A673 (cell line): ENCODE measurements at regions not wholly inside any gene's neighbourhood (a gene's known extent, or its start where the extent isn't known, plus 50 kb on each side); places are given as distances from the start of the nearest gene placed in this dataset.

Source experiments
- EZH2 ChIP-seq: fragments of 200-600 bp; sonication (generic); IDR thresholded peaks from 2 replicates; pipeline ENCODE4 v1.6.1; 2017; ENCODE audit warnings: borderline replicate concordance, low read depth, mild to moderate bottlenecking, mixed read lengths, antibody characterized with exemption, low read length; ENCODE audit not compliant: poor library complexity, severe bottlenecking
- TF ChIP-seq, protein P1 (sequence below): fragments of 300-800, 200-600 bp; sonication (generic); conservative IDR thresholded peaks from 2 replicates; pipeline ENCODE4 v1.5.1; 2017; ENCODE audit warnings: low read depth, mild to moderate bottlenecking, antibody characterized with exemption, low read length, moderate library complexity, mixed read lengths

DNA sequence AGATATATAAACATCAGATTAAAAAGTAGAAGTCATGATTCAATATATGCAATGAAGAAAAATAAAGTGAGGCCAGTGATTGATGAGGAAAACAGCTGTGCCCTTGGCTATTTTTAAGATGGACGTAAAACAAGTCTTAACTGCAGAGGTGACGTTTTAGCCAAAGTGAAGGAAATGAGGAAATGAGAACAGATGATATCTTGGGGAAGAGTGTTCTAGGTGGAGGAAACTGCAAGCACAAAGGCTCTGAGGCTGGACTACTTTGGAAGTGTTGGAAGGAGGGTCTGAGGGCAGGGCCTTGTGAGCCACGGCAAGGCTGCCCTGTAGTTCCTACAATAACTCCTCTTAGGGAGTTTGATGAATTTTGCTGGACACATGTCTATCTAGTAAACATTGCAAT lies 140.5 kb upstream of the AKR1E2 start:
- TF ChIP-seq, protein P1, sequence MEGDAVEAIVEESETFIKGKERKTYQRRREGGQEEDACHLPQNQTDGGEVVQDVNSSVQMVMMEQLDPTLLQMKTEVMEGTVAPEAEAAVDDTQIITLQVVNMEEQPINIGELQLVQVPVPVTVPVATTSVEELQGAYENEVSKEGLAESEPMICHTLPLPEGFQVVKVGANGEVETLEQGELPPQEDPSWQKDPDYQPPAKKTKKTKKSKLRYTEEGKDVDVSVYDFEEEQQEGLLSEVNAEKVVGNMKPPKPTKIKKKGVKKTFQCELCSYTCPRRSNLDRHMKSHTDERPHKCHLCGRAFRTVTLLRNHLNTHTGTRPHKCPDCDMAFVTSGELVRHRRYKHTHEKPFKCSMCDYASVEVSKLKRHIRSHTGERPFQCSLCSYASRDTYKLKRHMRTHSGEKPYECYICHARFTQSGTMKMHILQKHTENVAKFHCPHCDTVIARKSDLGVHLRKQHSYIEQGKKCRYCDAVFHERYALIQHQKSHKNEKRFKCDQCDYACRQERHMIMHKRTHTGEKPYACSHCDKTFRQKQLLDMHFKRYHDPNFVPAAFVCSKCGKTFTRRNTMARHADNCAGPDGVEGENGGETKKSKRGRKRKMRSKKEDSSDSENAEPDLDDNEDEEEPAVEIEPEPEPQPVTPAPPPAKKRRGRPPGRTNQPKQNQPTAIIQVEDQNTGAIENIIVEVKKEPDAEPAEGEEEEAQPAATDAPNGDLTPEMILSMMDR: no peak
- TF ChIP-seq EZH2: no peak
